Fibroblast of lung (primary cell): ENCODE measurements at regions not wholly inside any gene's neighbourhood (a gene's known extent, or its start where the extent isn't known, plus 50 kb on each side); places are given as distances from the start of the nearest gene placed in this dataset.

Source experiments
- CTCF ChIP-seq, 2 donors: IDR thresholded peaks in 1 of 2; conservative IDR thresholded peaks in 1 of 2; 1 replicate in 1 of 2; 2 replicates in 1 of 2; pipeline ENCODE4 v1.5.1; 2011 to 2012; ENCODE audit warnings: low read length in 2 of 2, control low read depth in 1 of 2, inconsistent platforms in 1 of 2, low read depth in 1 of 2, mild to moderate bottlenecking in 1 of 2
- EZH2 ChIP-seq: IDR thresholded peaks from 2 replicates; pipeline ENCODE4 v1.5.1; 2012; ENCODE audit warnings: low read length, control low read depth, mild to moderate bottlenecking; ENCODE audit errors: missing control alignments

GRCh38 chr20:11445161-11445560 lies 472.5 kb upstream of the BTBD3 start:
- TF ChIP-seq CTCF (conservative IDR thresholded peaks at IDR 0.05 in 1 of 2, IDR thresholded peaks at IDR 0.05 in 1 of 2; ENCODE audit: low read depth in 1 of 2, low read length in 2 of 2), result no peak
- TF ChIP-seq EZH2, result no peak
